Mesenchymal stem cell (in vitro differentiated cells and primary cell): ENCODE measurements at regions not wholly inside any gene's neighbourhood (a gene's known extent, or its start where the extent isn't known, plus 50 kb on each side); places are given as distances from the start of the nearest gene placed in this dataset.

Experiments used
- DNase-seq: peaks from one replicate; pipeline ENCODE4 v3.0.0-alpha.2; 2013
- H2AFZ ChIP-seq: one replicate; pipeline ENCODE4 v1.6.1; 2013; ENCODE audit warnings: low read depth, mild to moderate bottlenecking, control low read depth, inconsistent platforms, low read length, moderate library complexity
- H2AK5ac ChIP-seq: 2 replicates; pipeline ENCODE4 v1.6.1; 2013; ENCODE audit warnings: low read length, moderate library complexity, mild to moderate bottlenecking, inconsistent platforms; ENCODE audit not compliant: severe bottlenecking
- H2BK120ac ChIP-seq: one replicate; pipeline ENCODE4 v1.6.1; 2013; ENCODE audit warnings: low read depth, mild to moderate bottlenecking, inconsistent platforms, low read length, moderate library complexity
- H2BK12ac ChIP-seq, 2 experiments: one replicate each; pipeline ENCODE4 v1.6.1; 2013; ENCODE audit warnings: inconsistent platforms in 2 of 2, low read length in 2 of 2, mild to moderate bottlenecking in 2 of 2, moderate library complexity in 2 of 2, control low read depth in 1 of 2
- H2BK15ac ChIP-seq: one replicate; pipeline ENCODE4 v1.6.1; 2013; ENCODE audit warnings: mild to moderate bottlenecking, low read depth, inconsistent platforms; ENCODE audit not compliant: poor library complexity, severe bottlenecking
- H2BK5ac ChIP-seq: 2 replicates; pipeline ENCODE4 v1.6.1; 2013; ENCODE audit warnings: low read depth, mild to moderate bottlenecking, low read length, control low read depth, inconsistent platforms; ENCODE audit not compliant: poor library complexity, severe bottlenecking
- H3K14ac ChIP-seq, 2 experiments: one replicate each; pipeline ENCODE4 v1.6.1; 2013; ENCODE audit warnings: inconsistent platforms in 2 of 2, low read length in 2 of 2, control low read depth in 1 of 2, mild to moderate bottlenecking in 1 of 2, moderate library complexity in 1 of 2
- H3K18ac ChIP-seq, 2 experiments: one replicate each; pipeline ENCODE4 v1.6.1; 2013; ENCODE audit warnings: inconsistent platforms in 2 of 2, low read length in 2 of 2, control low read depth in 1 of 2, low read depth in 1 of 2, mild to moderate bottlenecking in 1 of 2
- H3K23ac ChIP-seq, 2 experiments: one replicate each; pipeline ENCODE4 v1.6.1; 2013; ENCODE audit warnings: inconsistent platforms in 2 of 2, low read length in 2 of 2, mild to moderate bottlenecking in 2 of 2, moderate library complexity in 2 of 2, control low read depth in 1 of 2
- H3K27ac ChIP-seq: 2 replicates; pipeline ENCODE4 v1.5.1; 2013; ENCODE audit warnings: mild to moderate bottlenecking, moderate library complexity, low read length, control low read depth, inconsistent platforms; ENCODE audit not compliant: poor library complexity, severe bottlenecking
- H3K27me3 ChIP-seq, 2 experiments: 2 replicates each; pipeline versions ENCODE4 v1.6.1 to v1.7.0; 2013; ENCODE audit warnings: low read length in 2 of 2, mild to moderate bottlenecking in 2 of 2, moderate library complexity in 2 of 2, control low read depth in 1 of 2, inconsistent platforms in 1 of 2; ENCODE audit not compliant: control insufficient read depth in 1 of 2, insufficient read depth in 1 of 2
- H3K36me3 ChIP-seq, 2 experiments: 2 replicates each; pipeline versions ENCODE4 v1.6.1 to v1.7.0; 2013; ENCODE audit warnings: low read length in 2 of 2, control low read depth in 1 of 2, inconsistent platforms in 1 of 2, low read depth in 1 of 2, mild to moderate bottlenecking in 1 of 2; ENCODE audit not compliant: insufficient read depth in 2 of 2, control insufficient read depth in 1 of 2
- H3K4ac ChIP-seq, 2 experiments: one replicate each; pipeline ENCODE4 v1.6.1; 2013; ENCODE audit warnings: inconsistent platforms in 2 of 2, low read length in 2 of 2, mild to moderate bottlenecking in 2 of 2, moderate library complexity in 2 of 2, control low read depth in 1 of 2, low read depth in 1 of 2
- H3K4me1 ChIP-seq: 2 replicates; pipeline ENCODE4 v1.6.1; 2013; ENCODE audit warnings: low read depth, low read length, control low read depth; ENCODE audit not compliant: control insufficient read depth, insufficient read depth
- H3K4me2 ChIP-seq: 2 replicates; pipeline ENCODE4 v1.6.1; 2013; ENCODE audit warnings: low read length, mild to moderate bottlenecking, inconsistent platforms; ENCODE audit not compliant: poor library complexity, severe bottlenecking
- H3K4me3 ChIP-seq, 2 experiments: 2 replicates each; pipeline versions ENCODE4 v1.5.1 to v1.7.0; 2013; ENCODE audit warnings: low read length in 2 of 2, mild to moderate bottlenecking in 2 of 2, control low read depth in 1 of 2, low read depth in 1 of 2; ENCODE audit not compliant: insufficient read depth in 1 of 2
- H3K79me1 ChIP-seq: replicated peaks from 2 replicates; pipeline ENCODE4 v1.6.1; 2013; ENCODE audit warnings: mild to moderate bottlenecking, control low read depth, low read length, inconsistent platforms; ENCODE audit not compliant: poor library complexity, severe bottlenecking
- H3K9ac ChIP-seq: 2 replicates; pipeline ENCODE4 v1.7.0; 2013; ENCODE audit warnings: mild to moderate bottlenecking, low read length, moderate library complexity
- H3K9me3 ChIP-seq: 2 replicates; pipeline ENCODE4 v1.7.0; 2013; ENCODE audit warnings: mild to moderate bottlenecking, low read length; ENCODE audit not compliant: control insufficient read depth
- H4K8ac ChIP-seq: one replicate; pipeline ENCODE4 v1.6.1; 2013; ENCODE audit warnings: inconsistent platforms, mild to moderate bottlenecking, low read length, moderate library complexity
- H4K91ac ChIP-seq: one replicate; pipeline ENCODE4 v1.6.1; 2013; ENCODE audit warnings: mild to moderate bottlenecking, low read length, inconsistent platforms
- WGBS: methylation state at CpG from one replicate; pipeline ENCODE4 v1.1.7; 2013; ENCODE audit warnings: mixed read lengths; 5-methylcytosine and 5-hydroxymethylcytosine counted together

GRCh38 chr4:96093057-96093456 is 253.2 kb downstream of the PDHA2 start:
- H3K18ac ChIP-seq, result no peak overlapping the region
- no peak overlapping the region for H3K4me3 ChIP-seq
- H3K4me1 ChIP-seq, result no peaks in the 10 kb centered on the region
- H3K9ac ChIP-seq, result no peak overlapping the region
- H3K4me2 ChIP-seq, result no peak overlapping the region
- H3K79me1 ChIP-seq, result no peaks in the 10 kb centered on the region
- WGBS, result 36% methylated on average over 3 of the region's 3 CpGs
- no peaks in the 10 kb centered on the region for H3K36me3 ChIP-seq
- H3K14ac ChIP-seq, result no peak overlapping the region
- H3K9me3 ChIP-seq, result no peaks in the 10 kb centered on the region
- no peak overlapping the region for H2BK15ac ChIP-seq
- no peak overlapping the region for H3K4ac ChIP-seq
- no peak overlapping the region for H3K23ac ChIP-seq
- no peak overlapping the region for H2AFZ ChIP-seq
- no peak overlapping the region for H2BK120ac ChIP-seq
- DNase-seq, result no peak
- H2BK12ac ChIP-seq, result no peak overlapping the region
- no peak overlapping the region for H2AK5ac ChIP-seq
- H4K91ac ChIP-seq, result no peak overlapping the region
- H3K27me3 ChIP-seq, result no peaks in the 10 kb centered on the region
- no peak overlapping the region for H4K8ac ChIP-seq
- no peak overlapping the region for H2BK5ac ChIP-seq
- no peak overlapping the region for H3K27ac ChIP-seq

- Histone ChIP-seq H3K9ac (no peak overlapping the region), H4K91ac (no peak overlapping the region), H3K27ac (no peak overlapping the region), H2BK12ac (no peak overlapping the region), H3K18ac (no peak overlapping the region), H3K4me1 (no peaks in the 10 kb centered on the region), H2AK5ac (no peak overlapping the region), H2AFZ (no peak overlapping the region), H3K4ac (no peak overlapping the region), H2BK5ac (no peak overlapping the region), H3K4me3 (no peak overlapping the region), H3K23ac (no peak overlapping the region), H3K14ac (no peak overlapping the region), H3K9me3 (no peaks in the 10 kb centered on the region), H4K8ac (no peak overlapping the region), H2BK120ac (no peak overlapping the region), H3K4me2 (no peak overlapping the region), H3K79me1 (no peaks in the 10 kb centered on the region), H3K27me3 (no peaks in the 10 kb centered on the region), H3K36me3 (no peaks in the 10 kb centered on the region), H2BK15ac (no peak overlapping the region)
- DNase-seq, result no peak
Measured at GRCh38 chr4:96093563-96093962, 253.7 kb downstream of the PDHA2 start.

- DNase-seq, result no peak
- H3K4me3 ChIP-seq, result no peak overlapping the region
- H3K18ac ChIP-seq, result no peak overlapping the region
- no peaks in the 10 kb centered on the region for H3K79me1 ChIP-seq
- H2AK5ac ChIP-seq, result no peak overlapping the region
- no peak overlapping the region for H2BK5ac ChIP-seq
- H4K8ac ChIP-seq, result no peak overlapping the region
- no peak overlapping the region for H2BK12ac ChIP-seq
- no peak overlapping the region for H3K23ac ChIP-seq
- H3K4ac ChIP-seq, result no peak overlapping the region
- 97% methylated on average over 4 of the region's 5 CpGs for WGBS
- H2BK15ac ChIP-seq, result no peak overlapping the region
- no peaks in the 10 kb centered on the region for H3K27me3 ChIP-seq
- no peak overlapping the region for H3K9ac ChIP-seq
- no peak overlapping the region for H3K4me2 ChIP-seq
- no peaks in the 10 kb centered on the region for H3K36me3 ChIP-seq
- no peak overlapping the region for H3K27ac ChIP-seq
- H4K91ac ChIP-seq, result no peak overlapping the region
- H3K4me1 ChIP-seq, result no peaks in the 10 kb centered on the region
- H3K14ac ChIP-seq, result no peak overlapping the region
- no peak overlapping the region for H2AFZ ChIP-seq
- H2BK120ac ChIP-seq, result no peak overlapping the region
- H3K9me3 ChIP-seq, result no peaks in the 10 kb centered on the region
Measured at GRCh38 chr4:96094183-96094582, 254.3 kb downstream of the PDHA2 start.

DNA sequence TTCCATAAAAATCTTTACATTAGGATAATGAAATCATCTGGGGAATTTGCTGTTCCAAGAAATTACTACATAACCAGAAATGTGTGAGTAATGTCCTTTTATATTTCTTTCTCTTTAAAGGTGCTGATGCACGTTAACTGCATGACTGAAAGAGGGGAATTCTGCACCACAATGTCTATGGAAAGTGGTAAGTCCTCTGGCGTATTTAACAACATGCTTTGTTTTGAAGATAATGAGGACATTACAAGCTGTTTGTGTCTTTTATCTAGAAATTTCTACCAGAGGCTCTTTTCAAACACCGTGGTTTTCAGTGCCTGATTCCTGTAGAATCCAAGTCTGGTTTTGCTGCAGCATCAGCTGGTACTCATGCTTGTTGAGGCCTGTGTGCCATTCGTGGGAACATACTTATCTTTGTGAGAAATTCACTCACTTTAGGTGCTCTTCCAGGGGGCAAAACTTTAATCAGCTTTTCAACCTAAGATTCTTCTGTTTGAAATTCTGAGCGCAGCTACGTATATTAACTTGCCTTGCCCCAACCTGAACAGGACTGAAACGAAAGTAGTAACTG is 257.2 kb downstream of the PDHA2 start:
- no peak overlapping the region for H2AK5ac ChIP-seq
- peak overlapping the region; percentile 6 for H3K27ac ChIP-seq
- H3K79me1 ChIP-seq, result no peaks in the 10 kb centered on the region
- H3K14ac ChIP-seq, result no peak overlapping the region
- H2BK12ac ChIP-seq, result no peak overlapping the region
- no peaks in the 10 kb centered on the region for H3K27me3 ChIP-seq
- H2BK120ac ChIP-seq, result no peak overlapping the region
- no peak for DNase-seq
- 80% methylated on average over 6 of the region's 7 CpGs for WGBS
- H3K23ac ChIP-seq, result no peak overlapping the region
- no peak overlapping the region for H3K18ac ChIP-seq
- no peak overlapping the region for H2BK5ac ChIP-seq
- H3K4ac ChIP-seq, result no peak overlapping the region
- no peaks in the 10 kb centered on the region for H3K9me3 ChIP-seq
- H4K8ac ChIP-seq, result no peak overlapping the region
- no peak overlapping the region for H3K4me2 ChIP-seq
- no peak overlapping the region for H3K4me3 ChIP-seq
- H3K9ac ChIP-seq, result no peak overlapping the region
- H4K91ac ChIP-seq, result no peak overlapping the region
- no peaks in the 10 kb centered on the region for H3K36me3 ChIP-seq
- H2AFZ ChIP-seq, result no peak overlapping the region
- no peak overlapping the region for H2BK15ac ChIP-seq
- H3K4me1 ChIP-seq, result no peaks in the 10 kb centered on the region
